ENCODE measurements at regions not wholly inside any gene's neighbourhood (a gene's known extent, or its start where the extent isn't known, plus 50 kb on each side); places are given as distances from the start of the nearest gene placed in this dataset.

- TF ChIP-seq TCF12 (IDR thresholded peaks at IDR 0.05; ENCODE audit: low read depth) (no peak), REST (IDR thresholded peaks at IDR 0.05; ENCODE audit: low read depth) (no peak), USF1 (IDR thresholded peaks at IDR 0.05) (no peak), YY1 (IDR thresholded peaks at IDR 0.05; ENCODE audit: low read depth) (no peak), TEAD4 (IDR thresholded peaks at IDR 0.05) (no peak), MAX (IDR thresholded peaks at IDR 0.05) (no peak), FOXM1 (IDR thresholded peaks at IDR 0.05; ENCODE audit: borderline replicate concordance, low read depth) (no peak), CEBPB (IDR thresholded peaks at IDR 0.05) (no peak), NFIC (IDR thresholded peaks at IDR 0.05) (no peak), EP300 (IDR thresholded peaks at IDR 0.05; ENCODE audit: borderline replicate concordance) (no peak), TAF1 (IDR thresholded peaks at IDR 0.05; ENCODE audit: low read depth) (no peak), RAD21 (IDR thresholded peaks at IDR 0.05; ENCODE audit: low read depth) (no peak), ZBTB7A (IDR thresholded peaks at IDR 0.05; ENCODE audit: low read depth) (no peak)
Measured at GRCh38 chr12:115095073-115095748, 411.2 kb upstream of the TBX3 start.

- TF ChIP-seq YY1 (IDR thresholded peaks at IDR 0.05; ENCODE audit: low read depth) (no peak), EP300 (IDR thresholded peaks at IDR 0.05; ENCODE audit: borderline replicate concordance) (no peak), EGR1 (IDR thresholded peaks at IDR 0.05) (no peak), USF1 (IDR thresholded peaks at IDR 0.05) (no peak)
Measured at GRCh38 chr12:115094163-115094816, 410.3 kb upstream of the TBX3 start.

- no peak for TF ChIP-seq REST (IDR thresholded peaks at IDR 0.05; ENCODE audit: low read depth)
- no peak for TF ChIP-seq EGR1 (IDR thresholded peaks at IDR 0.05)
- no peak for TF ChIP-seq CREB1 (IDR thresholded peaks at IDR 0.05; ENCODE audit: low read depth)
- no peak for TF ChIP-seq RAD21 (IDR thresholded peaks at IDR 0.05; ENCODE audit: low read depth)
- no peak for TF ChIP-seq CEBPB (IDR thresholded peaks at IDR 0.05)
- TF ChIP-seq EP300 (IDR thresholded peaks at IDR 0.05; ENCODE audit: borderline replicate concordance) = no peak
- TF ChIP-seq ZBTB7A (IDR thresholded peaks at IDR 0.05; ENCODE audit: low read depth) = no peak
- no peak for TF ChIP-seq TCF12 (IDR thresholded peaks at IDR 0.05; ENCODE audit: low read depth)
- TF ChIP-seq NFIC (IDR thresholded peaks at IDR 0.05) = no peak
Measured at GRCh38 chr12:115093261-115093660, 409.3 kb upstream of the TBX3 start.

- TF ChIP-seq TAF1 (IDR thresholded peaks at IDR 0.05; ENCODE audit: low read depth) (no peak), TCF12 (IDR thresholded peaks at IDR 0.05; ENCODE audit: low read depth) (no peak), MAX (IDR thresholded peaks at IDR 0.05) (no peak), TEAD4 (IDR thresholded peaks at IDR 0.05) (no peak), RAD21 (IDR thresholded peaks at IDR 0.05; ENCODE audit: low read depth) (no peak), USF1 (IDR thresholded peaks at IDR 0.05) (no peak), YY1 (IDR thresholded peaks at IDR 0.05; ENCODE audit: low read depth) (no peak), CEBPB (IDR thresholded peaks at IDR 0.05) (no peak), REST (IDR thresholded peaks at IDR 0.05; ENCODE audit: low read depth) (no peak), FOXM1 (IDR thresholded peaks at IDR 0.05; ENCODE audit: borderline replicate concordance, low read depth) (no peak), EGR1 (IDR thresholded peaks at IDR 0.05) (no peak)
Measured at GRCh38 chr12:115090783-115091182, 406.8 kb upstream of the TBX3 start.
